GM12878 (cell line): ENCODE measurements at regions not wholly inside any gene's neighbourhood (a gene's known extent, or its start where the extent isn't known, plus 50 kb on each side); places are given as distances from the start of the nearest gene placed in this dataset.

ENCODE experiments used
- ATAC-seq: fragments of 200-7000 bp; cut with Tn5 transposase; 3 replicates; pipeline ENCODE4 v1.9.1; 2020; ENCODE audit warnings: mild to moderate bottlenecking, moderate library complexity
- BruUV-seq: library from RNA; stranded (reverse); fragments of 400-500 nt; replicated peaks from 2 replicates; lab custom pipeline; 2021; lab: Mats Ljungman, UMichigan
- CTCF ChIA-PET: fragments of 300-600 bp; sonication (Branson Sonifier 250); formaldehyde crosslinking; extraction: SDS; loops from one replicate; lab custom pipeline; 2021; ENCODE audit warnings: inconsistent platforms; lab: Yijun Ruan, JAX
- POLR2A ChIA-PET: fragments of 350-600 bp; formaldehyde crosslinking; extraction: SDS; loops from one replicate; lab custom pipeline; 2021; ENCODE audit warnings: inconsistent platforms; lab: Charles Lee
- RAD21 ChIA-PET: fragments of 300-600 bp; sonication (Branson Sonifier 250); formaldehyde crosslinking; loops from one replicate; lab custom pipeline; 2023; ENCODE audit warnings: antibody characterized with exemption; ENCODE audit not compliant: unreplicated experiment; lab: Charles Lee
- SMC1A ChIA-PET: fragments of 300-600 bp; sonication (Branson Sonifier 250); formaldehyde crosslinking; loops from one replicate; lab custom pipeline; 2023; ENCODE audit not compliant: unreplicated experiment, uncharacterized antibody; lab: Charles Lee
- DNase-seq: peaks from one replicate; pipeline ENCODE4 v3.0.0-alpha.2; 2011; ENCODE audit warnings: low read depth, low spot score
- FAIRE-seq: peaks from 3 replicates; lab custom pipeline; 2011; peaks lifted over from hg19 to GRCh38; lab: Jason Lieb, UNC
- H2AFZ ChIP-seq: 2 replicates; pipeline ENCODE4 v1.6.0; 2011; ENCODE audit warnings: low read depth, low read length, control low read depth; ENCODE audit not compliant: control insufficient read depth
- H3K27ac ChIP-seq: 2 replicates; pipeline ENCODE4 v1.5.1; 2011; ENCODE audit warnings: control low read depth; ENCODE audit not compliant: control insufficient read depth, insufficient read depth
- H3K27me3 ChIP-seq, 2 experiments: replicated peaks in 1 of 2; 2 replicates each; pipeline versions ENCODE4 v1.6.0 to v1.6.1; 2011; ENCODE audit warnings: low read length in 1 of 2; ENCODE audit not compliant: control insufficient read depth in 2 of 2, insufficient read depth in 2 of 2
- H3K36me3 ChIP-seq, 2 experiments: 2 replicates each; pipeline ENCODE4 v1.5.1; 2011; ENCODE audit warnings: low read length in 1 of 2; ENCODE audit not compliant: control insufficient read depth in 2 of 2, insufficient read depth in 2 of 2
- H3K4me1 ChIP-seq: 2 replicates; pipeline ENCODE4 v1.6.1; 2011; ENCODE audit warnings: mild to moderate bottlenecking, low read length, moderate library complexity, mixed read lengths; ENCODE audit not compliant: control insufficient read depth, insufficient read depth
- H3K4me2 ChIP-seq: 2 replicates; pipeline ENCODE4 v1.6.0; 2011; ENCODE audit warnings: control low read depth; ENCODE audit not compliant: control insufficient read depth, insufficient read depth
- H3K4me3 ChIP-seq: fragments of 200-600 bp; sonication (generic); 2 replicates; pipeline ENCODE4 v1.5.1; 2016
- H3K79me2 ChIP-seq: 2 replicates; pipeline ENCODE4 v1.6.0; 2011; ENCODE audit warnings: low read length; ENCODE audit not compliant: control insufficient read depth, insufficient read depth
- H3K9ac ChIP-seq: 2 replicates; pipeline ENCODE4 v1.8.0; 2011; ENCODE audit warnings: low read length, control low read depth, mixed read lengths; ENCODE audit not compliant: control insufficient read depth, insufficient read depth
- H3K9me3 ChIP-seq: replicated peaks from 3 replicates; pipeline ENCODE4 v1.5.1; 2011; ENCODE audit warnings: mild to moderate bottlenecking, low read length; ENCODE audit not compliant: control insufficient read depth, insufficient read depth
- H4K20me1 ChIP-seq: 2 replicates; pipeline ENCODE4 v1.6.0; 2011; ENCODE audit not compliant: control insufficient read depth, insufficient read depth
- BMI1 ChIP-seq: fragments of 450-650 bp; IDR thresholded peaks from 2 replicates; pipeline ENCODE4 v1.6.1; 2016; ENCODE audit warnings: mild to moderate bottlenecking, moderate library complexity, borderline replicate concordance
- KAT2A ChIP-seq: conservative IDR thresholded peaks from 2 replicates; pipeline ENCODE4 v1.6.1; 2011; ENCODE audit warnings: low read depth, low read length; ENCODE audit not compliant: control insufficient read depth
- NFYA ChIP-seq: IDR thresholded peaks from 2 replicates; pipeline ENCODE4 v1.6.1; 2011; ENCODE audit warnings: low read depth, mild to moderate bottlenecking, low read length, improper control_type of control experiment, borderline replicate concordance
- NR2F1 ChIP-seq: fragments of 450-650 bp; conservative IDR thresholded peaks from 2 replicates; pipeline ENCODE4 v1.6.1; 2017; ENCODE audit warnings: mild to moderate bottlenecking
- NRF1 ChIP-seq: conservative IDR thresholded peaks from 2 replicates; pipeline ENCODE4 v1.6.1; 2011; ENCODE audit warnings: mild to moderate bottlenecking, low read depth, low read length, improper control_type of control experiment
- RBBP5 ChIP-seq: fragments of 200-600 bp; sonication (generic); conservative IDR thresholded peaks from 2 replicates; pipeline ENCODE4 v1.6.1; 2016
- SUZ12 ChIP-seq: fragments of 200-600 bp; sonication (generic); IDR thresholded peaks from one replicate; pipeline ENCODE4 v1.6.1; 2018; ENCODE audit warnings: antibody characterized with exemption, mild to moderate bottlenecking; ENCODE audit not compliant: unreplicated experiment
- ZNF384 ChIP-seq: IDR thresholded peaks from 2 replicates; pipeline ENCODE4 v1.6.1; 2012; ENCODE audit warnings: low read depth, mild to moderate bottlenecking, low read length, improper control_type of control experiment, borderline replicate concordance
- ZSCAN29 ChIP-seq: fragments of 450-650 bp; IDR thresholded peaks from 2 replicates; pipeline ENCODE4 v1.6.1; 2017; ENCODE audit warnings: mild to moderate bottlenecking, moderate library complexity
- WGBS: methylation state at CpG from one replicate; pipeline ENCODE4 v1.1.6; 2016; ENCODE audit warnings: low lambda C conversion rate; ENCODE audit not compliant: insufficient replicate concordance, insufficient coverage; ENCODE audit errors: missing lambda C conversion rate; 5-methylcytosine and 5-hydroxymethylcytosine counted together
- in situ Hi-C: fragments of 300-500 bp; cut with MboI; formaldehyde crosslinking; loops from 9 replicates; pipeline ENCODE4 v1.14.3; 2018; ENCODE audit warnings: mixed read lengths
- intact Hi-C: fragments of 100-400 bp; cut with micrococcal nuclease; formaldehyde crosslinking; loops from one replicate; pipeline ENCODE4 v1.14.2; 2022; ENCODE audit not compliant: unreplicated experiment
- TF ChIP-seq, protein P1 (sequence below): fragments of 450-650 bp; IDR thresholded peaks from 2 replicates; pipeline ENCODE4 v1.6.1; 2017; ENCODE audit warnings: mild to moderate bottlenecking, moderate library complexity
- TF ChIP-seq, protein P2 (sequence below): IDR thresholded peaks from 2 replicates; pipeline ENCODE4 v1.6.1; 2012; ENCODE audit warnings: low read depth, low read length, improper control_type of control experiment
- TF ChIP-seq, protein P3 (sequence below): IDR thresholded peaks from 2 replicates; pipeline ENCODE4 v1.6.1; 2012; ENCODE audit warnings: low read depth, low read length, improper control_type of control experiment
- TF ChIP-seq, protein P4 (sequence below): fragments of 450-650 bp; IDR thresholded peaks from 2 replicates; pipeline ENCODE4 v1.6.1; 2017; ENCODE audit warnings: mild to moderate bottlenecking, moderate library complexity

DNA sequence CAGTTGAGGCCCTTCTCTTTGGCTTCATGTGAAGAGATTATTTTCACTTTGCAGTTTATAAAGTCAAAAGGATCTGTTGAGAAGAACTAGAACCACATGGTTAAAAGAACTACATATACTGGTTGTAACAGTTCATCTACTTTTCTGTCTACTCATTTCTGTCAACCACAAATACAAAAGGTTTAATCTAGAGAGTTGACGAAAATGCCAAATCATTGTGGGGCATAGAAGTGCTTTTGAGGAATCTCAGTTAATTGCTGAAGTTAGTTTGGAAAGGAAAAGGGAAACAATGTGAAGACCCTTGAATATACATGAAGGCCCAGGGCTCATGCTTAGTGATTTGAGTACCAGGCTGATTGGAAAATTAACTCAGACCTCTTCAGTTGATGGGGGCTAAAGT lies 415.7 kb upstream of the ZP4 start:
- ChIA-PET POLR2A (no interaction called here), CTCF (no interaction called here), SMC1A (no interaction called here), RAD21 (no interaction called here)
- intact Hi-C loops: no loop called here
- in situ Hi-C loops: no loop called here
- Histone ChIP-seq H3K27me3 (no peaks in the 10 kb centered on the region), H3K9ac (no peak overlapping the region), H3K4me3 (no peak overlapping the region), H3K27ac (no peak overlapping the region), H4K20me1 (no peaks in the 10 kb centered on the region), H3K4me1 (no peaks in the 10 kb centered on the region), H2AFZ (no peak overlapping the region), H3K4me2 (no peak overlapping the region), H3K36me3 (no peaks in the 10 kb centered on the region), H3K79me2 (no peaks in the 10 kb centered on the region), H3K9me3 (no peaks in the 10 kb centered on the region)
- BruUV-seq: no TSS peak
- ATAC-seq (no peak), DNase-seq (no peak), FAIRE-seq (no peak)
- 0% methylated on average over 1 of the region's 1 CpG for WGBS
- TF ChIP-seq, protein P1, sequence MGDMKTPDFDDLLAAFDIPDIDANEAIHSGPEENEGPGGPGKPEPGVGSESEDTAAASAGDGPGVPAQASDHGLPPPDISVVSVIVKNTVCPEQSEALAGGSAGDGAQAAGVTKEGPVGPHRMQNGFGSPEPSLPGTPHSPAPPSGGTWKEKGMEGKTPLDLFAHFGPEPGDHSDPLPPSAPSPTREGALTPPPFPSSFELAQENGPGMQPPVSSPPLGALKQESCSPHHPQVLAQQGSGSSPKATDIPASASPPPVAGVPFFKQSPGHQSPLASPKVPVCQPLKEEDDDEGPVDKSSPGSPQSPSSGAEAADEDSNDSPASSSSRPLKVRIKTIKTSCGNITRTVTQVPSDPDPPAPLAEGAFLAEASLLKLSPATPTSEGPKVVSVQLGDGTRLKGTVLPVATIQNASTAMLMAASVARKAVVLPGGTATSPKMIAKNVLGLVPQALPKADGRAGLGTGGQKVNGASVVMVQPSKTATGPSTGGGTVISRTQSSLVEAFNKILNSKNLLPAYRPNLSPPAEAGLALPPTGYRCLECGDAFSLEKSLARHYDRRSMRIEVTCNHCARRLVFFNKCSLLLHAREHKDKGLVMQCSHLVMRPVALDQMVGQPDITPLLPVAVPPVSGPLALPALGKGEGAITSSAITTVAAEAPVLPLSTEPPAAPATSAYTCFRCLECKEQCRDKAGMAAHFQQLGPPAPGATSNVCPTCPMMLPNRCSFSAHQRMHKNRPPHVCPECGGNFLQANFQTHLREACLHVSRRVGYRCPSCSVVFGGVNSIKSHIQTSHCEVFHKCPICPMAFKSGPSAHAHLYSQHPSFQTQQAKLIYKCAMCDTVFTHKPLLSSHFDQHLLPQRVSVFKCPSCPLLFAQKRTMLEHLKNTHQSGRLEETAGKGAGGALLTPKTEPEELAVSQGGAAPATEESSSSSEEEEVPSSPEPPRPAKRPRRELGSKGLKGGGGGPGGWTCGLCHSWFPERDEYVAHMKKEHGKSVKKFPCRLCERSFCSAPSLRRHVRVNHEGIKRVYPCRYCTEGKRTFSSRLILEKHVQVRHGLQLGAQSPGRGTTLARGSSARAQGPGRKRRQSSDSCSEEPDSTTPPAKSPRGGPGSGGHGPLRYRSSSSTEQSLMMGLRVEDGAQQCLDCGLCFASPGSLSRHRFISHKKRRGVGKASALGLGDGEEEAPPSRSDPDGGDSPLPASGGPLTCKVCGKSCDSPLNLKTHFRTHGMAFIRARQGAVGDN: no peak
- TF ChIP-seq, protein P2, sequence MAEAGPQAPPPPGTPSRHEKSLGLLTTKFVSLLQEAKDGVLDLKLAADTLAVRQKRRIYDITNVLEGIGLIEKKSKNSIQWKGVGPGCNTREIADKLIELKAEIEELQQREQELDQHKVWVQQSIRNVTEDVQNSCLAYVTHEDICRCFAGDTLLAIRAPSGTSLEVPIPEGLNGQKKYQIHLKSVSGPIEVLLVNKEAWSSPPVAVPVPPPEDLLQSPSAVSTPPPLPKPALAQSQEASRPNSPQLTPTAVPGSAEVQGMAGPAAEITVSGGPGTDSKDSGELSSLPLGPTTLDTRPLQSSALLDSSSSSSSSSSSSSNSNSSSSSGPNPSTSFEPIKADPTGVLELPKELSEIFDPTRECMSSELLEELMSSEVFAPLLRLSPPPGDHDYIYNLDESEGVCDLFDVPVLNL: no peak
- TF ChIP-seq BMI1 (no peak), NFYA (no peak), ZNF384 (no peak), ZSCAN29 (no peak), RBBP5 (no peak), SUZ12 (no peak), KAT2A (no peak), NR2F1 (no peak), NRF1 (no peak)
- TF ChIP-seq, protein P3, sequence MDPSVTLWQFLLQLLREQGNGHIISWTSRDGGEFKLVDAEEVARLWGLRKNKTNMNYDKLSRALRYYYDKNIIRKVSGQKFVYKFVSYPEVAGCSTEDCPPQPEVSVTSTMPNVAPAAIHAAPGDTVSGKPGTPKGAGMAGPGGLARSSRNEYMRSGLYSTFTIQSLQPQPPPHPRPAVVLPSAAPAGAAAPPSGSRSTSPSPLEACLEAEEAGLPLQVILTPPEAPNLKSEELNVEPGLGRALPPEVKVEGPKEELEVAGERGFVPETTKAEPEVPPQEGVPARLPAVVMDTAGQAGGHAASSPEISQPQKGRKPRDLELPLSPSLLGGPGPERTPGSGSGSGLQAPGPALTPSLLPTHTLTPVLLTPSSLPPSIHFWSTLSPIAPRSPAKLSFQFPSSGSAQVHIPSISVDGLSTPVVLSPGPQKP: no peak
- TF ChIP-seq, protein P4, sequence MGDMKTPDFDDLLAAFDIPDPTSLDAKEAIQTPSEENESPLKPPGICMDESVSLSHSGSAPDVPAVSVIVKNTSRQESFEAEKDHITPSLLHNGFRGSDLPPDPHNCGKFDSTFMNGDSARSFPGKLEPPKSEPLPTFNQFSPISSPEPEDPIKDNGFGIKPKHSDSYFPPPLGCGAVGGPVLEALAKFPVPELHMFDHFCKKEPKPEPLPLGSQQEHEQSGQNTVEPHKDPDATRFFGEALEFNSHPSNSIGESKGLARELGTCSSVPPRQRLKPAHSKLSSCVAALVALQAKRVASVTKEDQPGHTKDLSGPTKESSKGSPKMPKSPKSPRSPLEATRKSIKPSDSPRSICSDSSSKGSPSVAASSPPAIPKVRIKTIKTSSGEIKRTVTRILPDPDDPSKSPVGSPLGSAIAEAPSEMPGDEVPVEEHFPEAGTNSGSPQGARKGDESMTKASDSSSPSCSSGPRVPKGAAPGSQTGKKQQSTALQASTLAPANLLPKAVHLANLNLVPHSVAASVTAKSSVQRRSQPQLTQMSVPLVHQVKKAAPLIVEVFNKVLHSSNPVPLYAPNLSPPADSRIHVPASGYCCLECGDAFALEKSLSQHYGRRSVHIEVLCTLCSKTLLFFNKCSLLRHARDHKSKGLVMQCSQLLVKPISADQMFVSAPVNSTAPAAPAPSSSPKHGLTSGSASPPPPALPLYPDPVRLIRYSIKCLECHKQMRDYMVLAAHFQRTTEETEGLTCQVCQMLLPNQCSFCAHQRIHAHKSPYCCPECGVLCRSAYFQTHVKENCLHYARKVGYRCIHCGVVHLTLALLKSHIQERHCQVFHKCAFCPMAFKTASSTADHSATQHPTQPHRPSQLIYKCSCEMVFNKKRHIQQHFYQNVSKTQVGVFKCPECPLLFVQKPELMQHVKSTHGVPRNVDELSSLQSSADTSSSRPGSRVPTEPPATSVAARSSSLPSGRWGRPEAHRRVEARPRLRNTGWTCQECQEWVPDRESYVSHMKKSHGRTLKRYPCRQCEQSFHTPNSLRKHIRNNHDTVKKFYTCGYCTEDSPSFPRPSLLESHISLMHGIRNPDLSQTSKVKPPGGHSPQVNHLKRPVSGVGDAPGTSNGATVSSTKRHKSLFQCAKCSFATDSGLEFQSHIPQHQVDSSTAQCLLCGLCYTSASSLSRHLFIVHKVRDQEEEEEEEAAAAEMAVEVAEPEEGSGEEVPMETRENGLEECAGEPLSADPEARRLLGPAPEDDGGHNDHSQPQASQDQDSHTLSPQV: no peak
